D721Med (cell line): ENCODE measurements at regions not wholly inside any gene's neighbourhood (a gene's known extent, or its start where the extent isn't known, plus 50 kb on each side); places are given as distances from the start of the nearest gene placed in this dataset.

Source experiments
- DNase-seq: peaks from one replicate; pipeline ENCODE4 v3.0.0; 2011; ENCODE audit warnings: low spot score; ENCODE audit not compliant: insufficient read length
- FAIRE-seq: peaks from 2 replicates; lab custom pipeline; 2011; peaks lifted over from hg19 to GRCh38; lab: Jason Lieb, UNC
- CTCF ChIP-seq: IDR thresholded peaks from 2 replicates; pipeline ENCODE4 v1.5.1; 2012; ENCODE audit warnings: mild to moderate bottlenecking, control low read depth; ENCODE audit not compliant: insufficient read depth; ENCODE audit errors: missing control alignments

- TF ChIP-seq CTCF, result no peak
- FAIRE-seq (no peak), DNase-seq (no peak)
Measured at GRCh38 chr18:78641689-78642231, 337.9 kb upstream of the SALL3 start.

- no peak for DNase-seq
- no peak for FAIRE-seq
- no peak for TF ChIP-seq CTCF
Measured at GRCh38 chr18:78642296-78642951, 337.2 kb upstream of the SALL3 start.

- FAIRE-seq (no peak), DNase-seq (no peak)
- TF ChIP-seq CTCF, result no peak
Measured at GRCh38 chr18:78643004-78643403, 336.6 kb upstream of the SALL3 start.

GRCh38 chr18:78643981-78644380 lies 335.6 kb upstream of the SALL3 start:
- no peak for FAIRE-seq
- no peak for DNase-seq
- no peak for TF ChIP-seq CTCF

- TF ChIP-seq CTCF, result no peak
- no peak for DNase-seq
- FAIRE-seq, result no peak
Measured at GRCh38 chr18:78645216-78645615, 334.4 kb upstream of the SALL3 start.

GRCh38 chr18:78647018-78647417 lies 332.6 kb upstream of the SALL3 start:
- DNase-seq, result no peak
- FAIRE-seq, result no peak
- no peak for TF ChIP-seq CTCF

- FAIRE-seq, result no peak
- no peak for DNase-seq
- no peak for TF ChIP-seq CTCF
Measured at GRCh38 chr18:78649421-78649820, 330.2 kb upstream of the SALL3 start.
